Mesothelial cell of epicardium (in vitro differentiated cells): ENCODE measurements at regions not wholly inside any gene's neighbourhood (a gene's known extent, or its start where the extent isn't known, plus 50 kb on each side); places are given as distances from the start of the nearest gene placed in this dataset.

ENCODE experiments used
- DNase-seq, 2 experiments: peaks; one replicate each; pipeline ENCODE4 v3.0.0; 2021; ENCODE audit warnings: low spot score in 2 of 2; ENCODE audit not compliant: unreplicated experiment in 2 of 2
- H3K27ac Mint-ChIP-seq: 2 replicates; pipeline ENCODE4 v1.8.0; 2021; ENCODE audit warnings: mixed read lengths
- H3K27me3 Mint-ChIP-seq: 2 replicates; pipeline ENCODE4 v1.8.0; 2021; ENCODE audit warnings: low read depth, mixed read lengths
- H3K36me3 Mint-ChIP-seq: 2 replicates; pipeline ENCODE4 v1.8.0; 2021; ENCODE audit warnings: mixed read lengths
- H3K4me1 Mint-ChIP-seq: 2 replicates; pipeline ENCODE4 v1.8.0; 2021; ENCODE audit warnings: mixed read lengths
- H3K4me3 Mint-ChIP-seq: 2 replicates; pipeline ENCODE4 v1.8.0; 2021; ENCODE audit warnings: mild to moderate bottlenecking, moderate library complexity, mixed read lengths
- H3K9me3 Mint-ChIP-seq: 2 replicates; pipeline ENCODE4 v1.8.0; 2021; ENCODE audit warnings: mixed read lengths
- TF ChIP-seq, protein P1 (sequence below): fragments of 200-600 bp; sonication (generic); IDR thresholded peaks from one replicate; pipeline ENCODE4 v1.5.0; 2021; ENCODE audit warnings: antibody characterized with exemption; ENCODE audit not compliant: unreplicated experiment

DNA sequence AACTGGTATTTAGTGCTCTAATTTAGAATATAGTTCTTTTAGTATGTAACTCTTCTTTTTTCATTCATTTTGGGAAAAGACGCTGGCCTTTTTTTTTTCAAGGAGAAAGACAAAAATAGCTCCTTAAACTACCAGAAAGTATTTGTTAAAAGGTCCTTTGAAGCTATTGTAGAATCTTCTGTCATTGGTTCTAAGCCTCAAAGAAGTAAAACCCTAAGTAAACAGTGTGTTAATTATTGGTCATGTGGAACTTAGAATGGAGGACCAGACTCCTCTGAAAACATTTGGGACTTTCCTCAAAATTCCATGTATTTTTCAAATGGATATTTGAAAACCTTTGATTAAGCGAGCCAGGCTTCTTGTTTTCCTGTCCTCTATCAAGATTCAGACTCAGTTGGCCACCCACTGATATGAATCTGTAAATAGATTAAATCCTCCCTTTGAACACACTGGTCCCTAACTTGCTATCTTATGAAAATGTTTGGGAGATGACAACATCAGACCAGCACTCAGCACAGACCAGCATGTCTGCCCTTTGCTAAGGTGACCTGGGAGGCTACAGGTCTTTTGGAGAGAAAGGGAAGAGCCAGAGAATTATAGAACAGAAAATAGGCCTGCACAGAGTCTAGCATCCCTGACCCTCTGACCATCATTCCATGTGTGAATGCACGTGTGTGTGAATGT lies 120.3 kb upstream of the GATA6 start:
- Mint-ChIP-seq H3K36me3 (no peaks in the 10 kb centered on the region), H3K4me1 (peaks cover 3% of the 10 kb centered on the region), H3K9me3 (peaks cover 2% of the 10 kb centered on the region), H3K27ac (no peak overlapping the region), H3K4me3 (no peak overlapping the region), H3K27me3 (peaks cover 10% of the 10 kb centered on the region)
- no peak for DNase-seq
- TF ChIP-seq, protein P1, sequence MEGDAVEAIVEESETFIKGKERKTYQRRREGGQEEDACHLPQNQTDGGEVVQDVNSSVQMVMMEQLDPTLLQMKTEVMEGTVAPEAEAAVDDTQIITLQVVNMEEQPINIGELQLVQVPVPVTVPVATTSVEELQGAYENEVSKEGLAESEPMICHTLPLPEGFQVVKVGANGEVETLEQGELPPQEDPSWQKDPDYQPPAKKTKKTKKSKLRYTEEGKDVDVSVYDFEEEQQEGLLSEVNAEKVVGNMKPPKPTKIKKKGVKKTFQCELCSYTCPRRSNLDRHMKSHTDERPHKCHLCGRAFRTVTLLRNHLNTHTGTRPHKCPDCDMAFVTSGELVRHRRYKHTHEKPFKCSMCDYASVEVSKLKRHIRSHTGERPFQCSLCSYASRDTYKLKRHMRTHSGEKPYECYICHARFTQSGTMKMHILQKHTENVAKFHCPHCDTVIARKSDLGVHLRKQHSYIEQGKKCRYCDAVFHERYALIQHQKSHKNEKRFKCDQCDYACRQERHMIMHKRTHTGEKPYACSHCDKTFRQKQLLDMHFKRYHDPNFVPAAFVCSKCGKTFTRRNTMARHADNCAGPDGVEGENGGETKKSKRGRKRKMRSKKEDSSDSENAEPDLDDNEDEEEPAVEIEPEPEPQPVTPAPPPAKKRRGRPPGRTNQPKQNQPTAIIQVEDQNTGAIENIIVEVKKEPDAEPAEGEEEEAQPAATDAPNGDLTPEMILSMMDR, result no peak

DNA sequence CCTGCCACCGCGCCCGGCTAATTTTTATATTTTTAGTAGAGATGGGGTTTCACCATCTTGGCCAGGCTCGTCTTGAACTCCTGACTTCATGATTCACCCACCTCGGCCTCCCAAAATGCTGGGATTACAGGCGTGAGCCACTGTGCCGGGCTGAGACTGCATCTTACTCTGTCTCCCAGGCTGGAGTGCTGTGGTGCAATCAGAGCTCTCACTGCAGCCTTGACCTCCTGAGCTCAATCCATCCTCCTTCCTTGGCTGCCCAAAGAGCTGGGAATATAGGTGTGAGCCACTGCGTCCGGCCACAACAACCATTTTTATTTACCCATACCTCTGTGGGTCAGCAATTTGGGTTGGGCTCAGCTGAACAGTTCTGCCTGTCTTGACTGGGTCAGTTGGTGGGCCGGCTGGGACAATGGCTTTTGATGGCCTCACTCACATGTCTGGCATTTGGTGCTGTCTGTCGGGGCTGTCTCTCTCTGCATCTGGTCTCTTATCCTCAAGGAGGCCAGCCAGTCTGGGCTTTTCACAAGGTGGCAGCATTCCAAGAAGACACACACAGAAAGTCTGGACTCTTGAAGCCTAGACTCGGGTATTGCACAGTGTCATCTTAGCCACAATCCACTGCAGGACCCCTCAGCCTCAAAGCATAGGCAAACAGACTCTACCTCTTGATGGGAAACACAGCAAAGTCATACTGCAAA lies 116.8 kb upstream of the GATA6 start:
- Mint-ChIP-seq H3K9me3 (peaks cover 9% of the 10 kb centered on the region), H3K36me3 (peaks cover 1% of the 10 kb centered on the region), H3K27ac (peak overlapping the region; percentile 14), H3K4me1 (no peaks in the 10 kb centered on the region), H3K27me3 (peaks cover 6% of the 10 kb centered on the region), H3K4me3 (no peak overlapping the region)
- DNase-seq, result no peak
- TF ChIP-seq, protein P1, result no peak

DNA sequence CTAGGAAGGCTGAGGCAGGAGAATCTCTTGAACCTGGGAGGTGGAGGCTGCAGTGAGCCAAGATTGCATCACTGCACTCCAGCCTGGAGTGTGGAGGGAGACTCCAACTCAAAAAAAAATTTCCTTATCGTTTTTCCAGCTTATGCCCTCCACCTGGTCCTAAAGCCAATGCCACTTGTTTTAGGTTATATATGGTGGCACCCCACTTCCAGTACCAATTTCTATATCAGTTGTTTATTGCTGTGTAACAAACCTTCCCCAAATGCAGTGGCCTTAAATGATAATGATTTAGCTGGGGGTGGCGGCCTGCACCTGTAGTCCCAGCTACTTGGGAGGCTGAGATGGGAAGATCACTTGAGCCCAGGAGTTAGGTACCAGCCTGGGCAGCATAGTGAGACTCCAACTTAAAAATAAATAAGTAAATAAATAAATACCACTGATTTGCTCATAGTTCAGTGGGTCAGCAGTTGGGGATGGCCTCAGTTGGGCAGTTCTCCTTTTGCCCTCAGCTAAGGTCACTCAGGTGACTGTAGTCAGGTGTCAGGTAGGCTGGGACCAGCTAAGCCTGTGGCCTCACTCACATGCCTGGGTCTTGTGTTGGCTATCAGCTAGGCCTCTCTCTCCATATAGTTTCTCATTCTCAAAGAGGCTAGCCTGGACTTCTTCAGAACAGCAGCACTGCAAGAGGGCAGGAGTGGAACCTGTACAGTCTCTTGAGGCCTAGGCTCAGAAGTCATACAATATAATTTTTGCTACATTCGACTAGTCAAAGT lies 113.7 kb upstream of the GATA6 start:
- H3K27ac Mint-ChIP-seq, result no peak overlapping the region
- H3K4me3 Mint-ChIP-seq, result no peak overlapping the region
- no peaks in the 10 kb centered on the region for H3K4me1 Mint-ChIP-seq
- TF ChIP-seq, protein P1, result no peak
- no peaks in the 10 kb centered on the region for H3K27me3 Mint-ChIP-seq
- peaks cover 9% of the 10 kb centered on the region for H3K9me3 Mint-ChIP-seq
- peaks cover 1% of the 10 kb centered on the region for H3K36me3 Mint-ChIP-seq
- no peak for DNase-seq

DNA sequence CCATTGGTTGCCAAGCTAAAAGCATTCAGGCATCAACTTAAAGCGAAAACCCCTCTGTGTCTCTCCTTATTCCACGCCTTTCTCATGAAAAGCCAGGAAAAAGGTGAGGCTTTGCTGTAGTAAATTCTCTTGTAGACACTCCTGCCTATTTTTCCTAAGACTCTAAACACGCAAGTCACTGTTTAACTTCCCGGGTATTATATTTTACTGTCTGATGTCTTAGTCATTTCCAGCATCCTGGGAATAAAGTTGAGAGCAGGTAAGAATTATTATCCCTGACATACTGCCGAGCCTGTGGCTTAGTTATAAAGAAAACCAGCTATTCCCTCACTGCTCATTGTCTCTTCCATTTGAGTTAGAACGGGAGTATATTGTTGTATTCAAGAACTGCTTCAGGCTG lies 112.4 kb upstream of the GATA6 start:
- no peak for DNase-seq
- H3K4me1 Mint-ChIP-seq, result no peaks in the 10 kb centered on the region
- H3K27me3 Mint-ChIP-seq, result no peaks in the 10 kb centered on the region
- no peak overlapping the region for H3K27ac Mint-ChIP-seq
- TF ChIP-seq, protein P1, result no peak
- peaks cover 9% of the 10 kb centered on the region for H3K9me3 Mint-ChIP-seq
- peaks cover 1% of the 10 kb centered on the region for H3K36me3 Mint-ChIP-seq
- H3K4me3 Mint-ChIP-seq, result no peak overlapping the region

DNA sequence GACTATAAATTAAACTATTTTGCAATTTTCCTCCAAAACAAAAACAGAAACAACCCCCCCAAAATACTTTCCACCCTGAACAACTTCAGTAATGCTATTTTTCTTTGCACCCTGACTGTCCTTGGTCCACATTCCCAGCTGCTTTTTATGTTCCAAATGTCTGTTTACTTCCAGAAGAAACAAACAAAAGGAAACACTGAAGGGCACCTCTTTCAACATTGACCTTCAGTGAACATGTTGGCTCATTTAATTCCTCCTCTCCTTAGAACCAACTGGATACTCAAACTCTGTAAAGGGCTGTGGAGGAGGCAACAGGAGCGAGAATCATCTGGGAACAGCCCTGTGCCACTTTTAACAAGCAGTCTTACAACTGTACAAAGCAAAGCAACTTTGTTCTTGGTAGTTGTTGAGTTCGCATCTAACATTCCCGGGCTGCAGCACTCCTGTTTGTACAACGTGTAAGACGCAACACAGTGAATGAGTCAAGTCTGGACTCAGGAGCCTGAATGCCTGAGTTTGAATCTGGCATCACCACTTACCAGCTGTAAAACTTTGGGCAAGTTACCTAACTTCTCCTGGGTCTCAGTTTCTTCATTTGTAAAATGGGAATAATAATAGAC lies 111.4 kb upstream of the GATA6 start:
- TF ChIP-seq, protein P1, result no peak
- H3K27ac Mint-ChIP-seq, result no peak overlapping the region
- peaks cover 1% of the 10 kb centered on the region for H3K36me3 Mint-ChIP-seq
- no peak overlapping the region for H3K4me3 Mint-ChIP-seq
- DNase-seq, result no peak
- peaks cover 2% of the 10 kb centered on the region for H3K4me1 Mint-ChIP-seq
- peaks cover 9% of the 10 kb centered on the region for H3K9me3 Mint-ChIP-seq
- no peaks in the 10 kb centered on the region for H3K27me3 Mint-ChIP-seq
